TTC549 (cell line): ENCODE measurements at regions not wholly inside any gene's neighbourhood (a gene's known extent, or its start where the extent isn't known, plus 50 kb on each side); places are given as distances from the start of the nearest gene placed in this dataset.

Experiments used
- FAIRE-seq: peaks from 2 replicates; lab custom pipeline; 2012; peaks lifted over from hg19 to GRCh38; lab: Jason Lieb, UNC

- no peak for FAIRE-seq
These were observed 72.3 kb downstream of the LINC00237 start for GRCh38 chr20:21033817-21034216.

DNA sequence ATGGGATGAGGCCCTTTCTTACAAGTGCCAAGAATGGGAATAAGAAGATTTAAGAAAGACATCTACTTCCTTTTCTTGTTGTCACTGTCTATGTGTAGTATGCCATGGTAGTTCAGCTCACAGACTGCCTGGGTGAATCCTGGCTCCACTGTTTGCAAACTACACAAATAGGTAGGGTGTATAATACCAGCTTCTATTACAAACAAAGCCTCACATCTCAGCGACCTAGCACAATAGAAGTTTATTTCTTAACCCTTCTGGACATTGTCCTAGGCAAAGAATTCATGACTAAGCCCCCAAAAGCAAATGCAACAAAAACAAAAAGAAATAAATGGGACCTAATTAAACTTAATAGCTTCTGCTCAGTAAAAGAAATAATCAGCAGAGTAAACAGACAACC lies 74.5 kb downstream of the LINC00237 start:
- no peak for FAIRE-seq

DNA sequence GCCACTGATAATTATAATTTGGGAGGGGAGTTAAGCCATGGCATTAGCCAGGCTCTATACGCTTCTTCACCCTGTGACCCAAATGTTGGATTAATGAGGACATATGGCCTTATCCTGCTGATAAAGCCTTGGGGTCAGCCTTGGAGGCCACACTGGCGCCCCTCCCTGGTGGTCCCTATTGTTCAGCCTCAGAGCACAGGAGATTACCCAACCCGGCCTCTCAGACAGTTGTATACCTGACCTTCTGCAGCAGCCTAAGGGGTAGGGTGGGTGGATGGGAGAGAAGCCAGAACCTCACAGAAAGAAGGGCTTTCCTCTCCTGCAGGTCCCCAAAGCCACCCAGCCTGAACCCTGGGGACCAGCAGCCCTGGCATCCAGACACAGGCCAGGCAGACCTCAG lies 76.8 kb downstream of the LINC00237 start:
- no peak for FAIRE-seq

DNA sequence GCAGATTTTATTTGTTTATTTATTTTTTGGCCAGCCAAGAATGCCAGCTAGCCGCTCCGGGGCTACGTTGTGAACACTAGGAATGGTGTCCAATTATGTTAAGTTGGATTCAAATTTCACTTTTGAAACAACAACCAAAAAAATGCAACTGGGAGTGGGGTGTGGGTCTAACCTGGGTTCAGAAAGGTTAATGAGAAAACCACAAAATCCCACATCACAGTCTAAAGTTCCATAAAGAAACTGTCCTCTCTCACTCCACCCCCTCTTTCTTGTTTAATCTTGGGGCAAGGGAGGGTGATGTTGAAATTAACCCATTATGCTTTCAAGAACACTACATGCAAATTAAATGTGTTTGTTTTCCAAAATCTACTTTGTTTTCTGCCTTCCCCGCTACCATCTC lies 77.2 kb downstream of the LINC00237 start:
- no peak for FAIRE-seq

DNA sequence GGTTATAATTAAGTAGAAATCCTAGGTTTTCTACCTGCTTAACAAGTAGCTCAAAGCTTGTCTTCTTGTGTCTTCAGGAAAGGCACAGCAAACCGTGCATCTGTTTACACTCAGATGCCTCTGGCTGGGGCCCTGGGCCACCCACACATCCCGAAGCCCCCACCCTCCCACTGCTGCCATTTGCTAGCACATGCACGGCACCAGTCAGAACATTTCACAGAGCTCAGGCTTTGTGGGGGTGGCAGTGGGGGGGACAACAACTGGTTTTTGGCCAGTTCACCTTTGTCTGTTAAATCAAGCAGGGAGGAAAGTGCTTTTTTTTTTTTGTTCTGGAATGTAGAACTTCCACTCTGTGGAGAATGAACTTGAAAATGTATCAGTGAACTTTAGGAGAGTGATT lies 77.7 kb downstream of the LINC00237 start:
- no peak for FAIRE-seq

DNA sequence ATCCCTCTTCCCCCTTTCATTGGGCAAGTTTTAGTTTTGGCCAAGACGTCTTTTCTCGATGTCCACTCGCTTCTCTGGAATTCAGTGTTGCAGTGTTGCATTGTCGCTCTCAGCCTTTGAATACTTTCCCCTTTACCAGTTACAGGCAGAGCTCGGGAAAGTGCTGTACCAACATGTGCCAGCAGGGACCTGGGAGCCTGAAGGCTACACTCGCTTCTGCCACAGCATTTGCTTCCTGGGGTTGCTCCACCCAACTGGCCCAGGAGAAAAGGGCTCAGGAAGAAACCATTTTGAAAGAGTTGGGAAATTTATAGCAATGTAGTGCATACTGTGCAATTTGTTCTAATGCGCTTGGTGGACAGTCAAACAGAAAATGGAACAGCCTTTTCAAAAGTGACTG lies 78.6 kb downstream of the LINC00237 start:
- no peak for FAIRE-seq

DNA sequence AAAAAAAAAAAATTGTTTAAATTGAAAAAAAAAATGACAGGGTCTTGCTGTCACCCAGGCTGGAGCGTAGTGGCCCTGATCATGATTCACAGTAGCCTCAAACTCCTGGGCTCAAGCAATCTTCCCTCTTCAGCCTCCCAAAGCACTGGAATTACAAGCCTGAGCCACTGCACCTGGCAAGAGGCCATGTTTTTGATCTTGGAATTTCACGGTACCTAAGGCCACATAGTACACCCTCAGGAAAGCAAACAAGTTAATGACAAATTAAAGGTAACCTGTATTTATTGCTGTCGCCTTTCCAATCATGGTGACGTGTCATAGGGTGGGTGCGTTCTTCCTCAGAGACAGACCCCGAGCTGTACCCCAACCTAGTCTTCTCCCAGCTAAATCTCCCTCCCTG lies 79.2 kb downstream of the LINC00237 start:
- no peak for FAIRE-seq

DNA sequence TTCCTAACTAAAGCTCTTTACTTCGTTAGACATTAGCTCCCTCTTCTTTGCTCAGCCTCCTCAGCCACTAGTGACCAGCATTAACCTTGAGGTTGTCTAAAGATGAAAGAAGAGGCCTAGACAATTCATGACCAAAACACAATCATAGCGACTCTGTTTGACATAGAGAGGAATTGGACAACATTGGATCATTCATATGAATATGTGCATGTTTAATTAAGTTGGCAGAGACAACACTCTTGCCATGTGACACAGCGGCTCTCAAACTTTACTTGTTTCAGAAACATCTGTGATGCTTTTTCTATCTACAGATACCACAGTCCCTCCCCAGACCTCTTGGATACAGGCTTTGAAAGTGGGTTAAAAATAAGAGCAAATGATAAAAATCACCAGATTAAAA lies 81.7 kb downstream of the LINC00237 start:
- no peak for FAIRE-seq

DNA sequence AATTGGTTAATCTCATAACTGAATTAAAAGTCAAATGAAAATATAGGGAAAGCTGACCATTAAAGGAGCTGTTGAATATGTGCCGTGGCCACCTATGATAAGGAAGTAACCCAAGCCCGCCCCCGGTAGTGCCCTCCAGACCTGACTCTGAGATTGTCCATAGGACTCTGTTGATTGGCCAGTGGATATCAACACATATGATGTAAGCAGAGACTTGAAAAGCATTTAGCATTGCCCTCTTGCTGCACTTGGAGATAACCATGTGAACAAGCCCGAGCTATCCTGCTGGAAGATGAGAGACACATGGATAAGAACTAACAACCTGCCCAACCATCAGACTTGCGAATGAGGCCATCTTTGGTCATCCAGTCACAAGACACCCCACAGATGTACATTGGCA lies 83.2 kb downstream of the LINC00237 start:
- no peak for FAIRE-seq

DNA sequence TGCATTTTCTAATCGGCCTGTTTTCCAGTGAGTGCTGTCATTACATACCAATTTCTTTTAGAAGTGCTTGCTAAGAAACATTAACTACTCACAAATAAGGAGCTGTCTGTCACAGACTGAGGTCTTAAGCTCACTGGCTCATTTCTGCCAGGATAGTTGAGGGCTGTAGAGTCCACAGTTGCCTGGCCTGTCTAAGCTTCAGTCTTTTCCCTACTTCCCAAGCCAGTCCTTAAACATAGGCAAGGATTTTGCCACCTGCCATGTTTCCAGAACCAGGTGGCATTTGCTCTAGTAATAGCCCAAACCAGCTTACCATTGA lies 84.7 kb downstream of the LINC00237 start:
- no peak for FAIRE-seq

DNA sequence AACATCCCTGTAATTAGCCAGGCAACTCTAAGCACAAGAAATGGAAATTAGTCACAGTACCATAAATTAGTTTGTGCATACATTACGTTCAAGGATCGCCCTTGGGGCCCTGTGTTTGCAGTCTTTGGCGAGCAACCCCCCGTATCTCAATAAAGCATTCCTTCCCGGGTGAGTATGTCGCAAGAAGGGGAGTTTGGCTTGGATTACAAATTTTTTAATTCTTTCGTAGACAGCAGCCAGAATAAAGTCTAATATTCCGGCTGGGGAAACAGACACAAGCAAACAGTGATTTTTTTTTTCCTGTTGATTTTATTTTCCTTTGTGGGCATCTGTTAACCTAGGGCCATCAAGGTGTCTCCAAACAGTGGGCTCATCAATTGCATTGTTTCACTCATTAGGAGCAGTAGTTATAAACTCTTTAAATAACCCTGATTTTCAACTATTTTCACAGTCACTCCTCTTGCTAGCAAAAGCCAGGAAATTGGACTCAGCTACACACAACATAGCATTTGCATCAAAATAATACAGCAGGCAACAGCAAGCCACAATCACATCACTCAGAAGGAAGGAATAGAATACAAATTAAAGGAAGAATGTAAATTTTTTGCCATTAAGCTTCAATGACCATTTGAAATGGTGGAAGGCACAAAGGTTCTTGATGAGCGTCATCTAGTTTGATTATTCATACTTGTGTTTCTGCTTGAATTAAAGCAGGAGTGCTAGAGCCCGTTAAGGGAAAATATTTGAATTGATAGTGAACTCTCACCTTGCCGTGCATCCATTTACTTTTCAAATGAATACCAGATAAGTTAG lies 85.3 kb downstream of the LINC00237 start:
- no peak for FAIRE-seq

DNA sequence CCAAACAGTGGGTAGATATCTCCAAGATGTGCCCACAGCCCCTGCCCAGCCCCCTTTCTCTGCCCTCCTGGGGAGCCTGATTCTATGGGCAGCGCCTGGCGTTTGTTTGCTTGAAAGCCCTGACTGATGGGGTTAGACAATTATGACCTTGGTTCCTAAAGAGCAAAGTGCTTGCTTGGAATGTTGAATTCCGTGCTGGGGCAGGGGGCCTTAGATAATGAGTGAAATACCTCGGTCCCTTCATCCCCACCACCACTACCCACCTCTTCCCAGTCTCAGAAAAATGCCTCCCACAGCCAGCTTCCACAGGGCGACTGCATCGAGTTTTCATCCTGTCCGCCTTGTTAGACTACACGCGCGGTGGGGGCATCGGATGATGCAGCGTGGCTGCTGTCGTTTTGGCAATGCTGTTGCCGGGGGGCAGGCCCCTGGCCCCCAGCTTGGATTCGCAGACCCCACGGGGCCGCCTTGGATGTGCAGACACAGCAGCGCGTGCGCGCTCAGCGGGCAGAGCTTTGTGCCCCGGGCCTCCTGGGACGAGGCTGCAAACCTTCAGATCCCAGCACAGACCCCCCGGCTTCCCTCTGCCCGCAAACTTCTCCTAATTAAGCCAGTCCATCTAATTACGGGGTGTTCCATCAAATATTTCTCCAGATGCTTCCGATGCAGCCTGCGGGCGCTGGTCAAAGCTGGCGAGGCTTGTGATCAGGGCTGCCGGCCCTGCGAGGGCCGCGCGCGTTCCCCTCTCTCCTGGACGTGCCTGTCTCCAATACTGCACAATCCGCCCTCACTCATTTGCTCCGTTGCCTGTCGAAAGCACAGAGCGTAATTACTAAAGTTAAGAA lies 86.1 kb downstream of the LINC00237 start:
- FAIRE-seq: no peak

DNA sequence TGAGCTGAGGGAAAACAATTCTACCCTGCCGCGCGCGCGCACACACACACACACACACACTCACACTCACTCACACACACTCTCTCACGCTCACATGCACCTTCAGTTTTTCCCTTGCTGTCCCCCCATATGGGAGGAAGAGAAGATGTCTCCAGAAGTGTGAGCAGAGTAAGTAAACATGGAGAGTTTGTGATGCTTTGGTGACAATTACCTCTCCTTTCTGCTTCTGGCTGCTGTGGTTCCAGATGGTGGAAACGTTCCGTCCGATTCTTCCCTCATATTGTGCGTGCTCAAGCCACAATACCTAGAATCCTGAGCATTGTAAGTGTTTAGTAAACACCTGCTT lies 86.7 kb downstream of the LINC00237 start:
- FAIRE-seq: no peak

DNA sequence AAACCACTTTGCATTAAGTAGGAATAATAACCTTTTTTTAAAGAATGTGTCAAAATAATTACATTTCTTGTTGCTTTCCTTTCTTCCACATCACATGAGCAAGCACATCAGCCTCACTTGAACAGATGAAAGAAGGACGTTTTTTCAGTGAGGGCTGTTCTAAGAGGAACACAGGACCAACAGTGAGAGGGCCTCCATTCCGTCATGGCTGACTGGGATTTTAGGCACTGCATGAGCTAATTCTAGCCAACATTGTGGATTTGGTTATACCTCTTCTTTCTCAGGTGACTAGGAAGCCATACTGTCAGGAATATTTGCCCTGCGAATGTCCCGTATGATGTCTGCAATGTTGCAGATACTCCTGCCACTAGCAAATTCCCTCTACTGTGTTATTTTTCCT lies 87.6 kb downstream of the LINC00237 start:
- no peak for FAIRE-seq

DNA sequence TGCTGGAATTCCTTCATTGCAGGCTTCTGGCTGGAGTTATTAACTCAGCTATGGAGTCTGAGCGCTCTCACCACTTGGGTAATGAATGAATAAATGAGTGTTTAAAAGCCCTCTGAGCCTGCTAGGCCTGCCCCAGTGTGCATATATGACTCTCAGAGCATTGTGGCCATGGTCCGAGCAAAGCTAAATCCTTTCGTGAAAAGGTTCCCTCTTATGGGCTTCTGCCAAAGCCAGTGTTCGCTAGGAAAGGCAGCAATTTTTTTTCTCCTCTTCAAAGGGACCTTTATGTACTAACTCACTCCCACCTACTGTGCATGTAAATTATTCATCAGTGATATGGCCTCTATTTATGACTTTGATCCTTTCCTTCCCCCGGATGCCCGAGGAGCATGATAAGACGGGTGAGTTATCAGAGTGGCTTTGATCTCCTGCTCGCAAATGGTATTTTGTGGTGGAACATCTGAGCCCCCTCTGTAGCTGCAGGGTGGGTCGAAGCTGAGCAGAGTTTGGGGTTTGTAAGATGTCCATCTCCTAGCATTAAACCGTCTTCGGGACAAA lies 88.6 kb downstream of the LINC00237 start:
- no peak for FAIRE-seq

- no peak for FAIRE-seq
These were observed 89.4 kb downstream of the LINC00237 start for GRCh38 chr20:21016751-21017150.

- no peak for FAIRE-seq
These were observed 91.6 kb downstream of the LINC00237 start for GRCh38 chr20:21014528-21014927.

GRCh38 chr20:21008951-21009350 lies 97.2 kb downstream of the LINC00237 start:
- FAIRE-seq: no peak

DNA sequence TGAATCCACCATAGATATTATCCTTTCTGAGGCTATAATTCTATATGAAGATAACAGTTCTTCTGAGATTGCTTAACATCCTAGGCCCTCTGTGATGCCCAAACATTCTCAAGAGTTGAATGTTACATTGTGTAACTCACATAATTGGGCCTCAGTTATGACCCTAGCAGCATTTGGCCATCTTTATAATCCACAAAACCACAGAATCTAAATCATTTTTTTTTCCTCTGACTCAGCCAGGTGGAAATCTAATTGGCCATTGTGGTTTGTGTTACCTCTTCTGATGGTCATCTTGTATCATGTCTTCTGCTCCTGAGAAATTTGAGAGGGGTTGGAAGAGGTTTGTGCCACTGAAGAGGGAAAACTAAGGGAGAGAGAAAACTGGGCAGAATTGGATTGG lies 99.5 kb downstream of the LINC00237 start:
- no peak for FAIRE-seq

DNA sequence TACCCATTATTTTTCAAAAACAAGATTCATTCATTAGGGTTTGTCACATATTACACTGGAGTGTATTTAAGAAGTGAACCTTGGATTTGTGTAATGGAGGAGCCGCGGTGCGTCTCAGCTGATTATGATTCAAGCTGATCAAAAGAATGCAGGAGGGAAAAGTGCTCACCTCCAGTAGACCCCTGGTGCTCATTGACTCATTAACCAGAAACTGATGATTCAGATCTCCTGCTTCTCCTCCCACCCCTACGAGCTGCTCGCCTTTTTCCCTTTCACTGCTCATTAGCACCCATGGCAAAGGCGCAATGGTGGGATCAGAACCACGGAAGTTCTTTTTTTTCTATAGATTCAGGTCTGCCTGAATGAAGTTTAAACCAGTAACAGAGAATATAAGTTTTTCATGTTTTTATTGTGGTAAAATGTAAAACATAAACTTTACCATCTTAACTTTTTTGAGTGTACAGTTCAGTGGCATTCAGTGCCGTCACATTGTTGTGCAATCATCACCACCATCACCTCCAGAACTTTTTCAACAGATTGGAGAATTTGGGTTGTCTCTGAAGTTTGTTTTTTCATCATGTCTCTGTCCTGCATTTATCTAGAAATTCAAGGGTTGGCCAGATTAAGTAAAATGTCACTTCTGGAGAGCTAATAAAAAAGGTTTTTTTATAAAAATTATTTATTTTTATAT lies 101.6 kb downstream of the LINC00237 start:
- FAIRE-seq: no peak

DNA sequence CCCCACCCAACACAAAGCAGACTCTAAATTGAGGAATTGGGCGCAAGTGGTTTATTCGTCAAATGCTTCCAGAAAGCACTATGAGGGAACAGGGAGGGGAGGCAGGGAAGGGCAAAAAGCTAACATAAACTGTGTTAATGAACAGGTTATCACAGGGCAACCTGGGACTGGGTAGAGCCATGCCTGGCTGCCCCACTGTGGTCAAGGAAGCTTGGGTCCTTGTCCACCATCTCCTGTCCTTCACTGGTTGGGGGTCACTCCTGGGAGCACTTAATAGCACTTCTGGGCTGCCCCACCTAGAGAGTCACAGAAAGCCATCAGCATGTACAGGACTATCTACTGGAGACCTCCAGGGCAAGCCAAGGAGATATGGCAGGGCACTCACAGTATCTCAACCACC lies 102.3 kb downstream of the LINC00237 start:
- no peak for FAIRE-seq

GRCh38 chr20:21002486-21002885 lies 103.7 kb downstream of the LINC00237 start:
- FAIRE-seq: no peak

GRCh38 chr20:20993372-20993771 lies 112.8 kb downstream of the LINC00237 start:
- FAIRE-seq: no peak
